RWPE2 (cell line): ENCODE measurements at regions not wholly inside any gene's neighbourhood (a gene's known extent, or its start where the extent isn't known, plus 50 kb on each side); places are given as distances from the start of the nearest gene placed in this dataset.

ENCODE experiments used
- ATAC-seq: fragments of 200-7000 bp; cut with Tn5 transposase; 3 replicates; pipeline ENCODE4 v1.9.1; 2021; ENCODE audit warnings: low read depth
- DNase-seq: peaks from one replicate; pipeline ENCODE4 v3.0.0-alpha.2; 2020; ENCODE audit warnings: low spot score
- H3K27ac ChIP-seq: fragments of 450-650 bp; 2 replicates; pipeline ENCODE4 v1.5.1; 2017; ENCODE audit warnings: mild to moderate bottlenecking; ENCODE audit not compliant: poor library complexity, severe bottlenecking
- H3K27me3 ChIP-seq: fragments of 250-450 bp; sonication (Bioruptor Pico); 2 replicates; pipeline ENCODE4 v1.5.1; 2021; ENCODE audit warnings: mild to moderate bottlenecking, moderate library complexity; ENCODE audit not compliant: insufficient read depth, poor library complexity, severe bottlenecking
- H3K36me3 ChIP-seq: fragments of 250-450 bp; sonication (Bioruptor Pico); 2 replicates; pipeline ENCODE4 v1.5.1; 2020; ENCODE audit warnings: low read depth, mild to moderate bottlenecking, moderate library complexity
- H3K4me1 ChIP-seq: fragments of 250-450 bp; sonication (Bioruptor Pico); 2 replicates; pipeline ENCODE4 v1.5.1; 2021; ENCODE audit warnings: mild to moderate bottlenecking, moderate library complexity; ENCODE audit not compliant: insufficient read depth, poor library complexity, severe bottlenecking
- H3K4me3 ChIP-seq: fragments of 250-450 bp; sonication (Bioruptor Pico); 2 replicates; pipeline ENCODE4 v1.5.1; 2021; ENCODE audit warnings: mild to moderate bottlenecking, moderate library complexity; ENCODE audit not compliant: severe bottlenecking
- H3K9me3 ChIP-seq: fragments of 250-450 bp; sonication (Bioruptor Pico); 2 replicates; pipeline ENCODE4 v1.5.1; 2021; ENCODE audit warnings: mild to moderate bottlenecking, moderate library complexity; ENCODE audit not compliant: severe bottlenecking
- CTCF ChIP-seq: fragments of 450-650 bp; IDR thresholded peaks from one replicate; pipeline ENCODE4 v1.5.1; 2017; ENCODE audit warnings: mild to moderate bottlenecking, moderate library complexity; ENCODE audit not compliant: poor library complexity, severe bottlenecking

- ATAC-seq (no peak), DNase-seq (no peak)
- no peaks in the 10 kb centered on the region for H3K36me3 ChIP-seq
- no peaks in the 10 kb centered on the region for H3K9me3 ChIP-seq
- H3K4me3 ChIP-seq = no peak overlapping the region
- peaks cover 19% of the 10 kb centered on the region for H3K27me3 ChIP-seq
- no peaks in the 10 kb centered on the region for H3K4me1 ChIP-seq
- no peak overlapping the region for H3K27ac ChIP-seq
- no peak for TF ChIP-seq CTCF
These were observed 102.1 kb downstream of the CPZ start for GRCh38 chr4:8694651-8695151.

- no peak for TF ChIP-seq CTCF
- H3K4me3 ChIP-seq = no peak overlapping the region
- ATAC-seq (no peak), DNase-seq (no peak)
- H3K9me3 ChIP-seq = no peaks in the 10 kb centered on the region
- H3K36me3 ChIP-seq = no peaks in the 10 kb centered on the region
- no peak overlapping the region for H3K27ac ChIP-seq
- no peaks in the 10 kb centered on the region for H3K4me1 ChIP-seq
- peaks cover 21% of the 10 kb centered on the region for H3K27me3 ChIP-seq
These were observed 101.7 kb downstream of the CPZ start for GRCh38 chr4:8694226-8694625.

DNA sequence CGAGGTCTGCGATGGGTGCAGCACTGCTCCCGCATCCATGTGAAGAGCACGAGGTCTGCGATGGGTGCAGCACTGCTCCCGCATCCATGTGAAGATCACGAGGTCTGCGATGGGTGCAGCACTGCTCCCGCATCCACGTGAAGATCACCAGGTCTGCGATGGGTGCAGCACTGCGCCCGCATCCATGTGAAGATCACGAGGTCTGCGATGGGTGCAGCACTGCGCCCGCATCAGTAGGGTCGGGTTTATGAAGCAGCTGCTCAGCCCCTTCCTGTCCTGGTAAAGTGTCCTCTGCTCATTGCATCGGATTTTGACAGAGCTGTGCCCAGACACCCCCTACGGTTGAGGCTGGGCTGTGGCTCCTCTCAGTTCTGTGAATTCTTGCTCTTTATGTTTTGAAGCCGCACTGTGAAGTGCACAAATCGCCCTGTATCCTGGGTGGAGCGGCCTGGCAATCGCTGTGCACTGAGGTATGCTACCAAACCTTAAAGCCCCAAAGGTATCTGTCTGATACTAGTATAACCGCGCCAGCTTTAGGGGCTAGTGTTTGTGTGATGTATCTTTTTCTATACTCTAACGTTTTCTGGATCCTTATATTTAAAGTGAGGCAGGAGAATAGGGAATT, 98.7 kb downstream of the CPZ start:
- H3K4me3 ChIP-seq = no peak overlapping the region
- H3K36me3 ChIP-seq = no peaks in the 10 kb centered on the region
- peaks cover 26% of the 10 kb centered on the region for H3K27me3 ChIP-seq
- DNase-seq = no peak
- H3K9me3 ChIP-seq = no peaks in the 10 kb centered on the region
- no peaks in the 10 kb centered on the region for H3K4me1 ChIP-seq
- no peak for ATAC-seq
- no peak for TF ChIP-seq CTCF
- H3K27ac ChIP-seq = no peak overlapping the region

DNA sequence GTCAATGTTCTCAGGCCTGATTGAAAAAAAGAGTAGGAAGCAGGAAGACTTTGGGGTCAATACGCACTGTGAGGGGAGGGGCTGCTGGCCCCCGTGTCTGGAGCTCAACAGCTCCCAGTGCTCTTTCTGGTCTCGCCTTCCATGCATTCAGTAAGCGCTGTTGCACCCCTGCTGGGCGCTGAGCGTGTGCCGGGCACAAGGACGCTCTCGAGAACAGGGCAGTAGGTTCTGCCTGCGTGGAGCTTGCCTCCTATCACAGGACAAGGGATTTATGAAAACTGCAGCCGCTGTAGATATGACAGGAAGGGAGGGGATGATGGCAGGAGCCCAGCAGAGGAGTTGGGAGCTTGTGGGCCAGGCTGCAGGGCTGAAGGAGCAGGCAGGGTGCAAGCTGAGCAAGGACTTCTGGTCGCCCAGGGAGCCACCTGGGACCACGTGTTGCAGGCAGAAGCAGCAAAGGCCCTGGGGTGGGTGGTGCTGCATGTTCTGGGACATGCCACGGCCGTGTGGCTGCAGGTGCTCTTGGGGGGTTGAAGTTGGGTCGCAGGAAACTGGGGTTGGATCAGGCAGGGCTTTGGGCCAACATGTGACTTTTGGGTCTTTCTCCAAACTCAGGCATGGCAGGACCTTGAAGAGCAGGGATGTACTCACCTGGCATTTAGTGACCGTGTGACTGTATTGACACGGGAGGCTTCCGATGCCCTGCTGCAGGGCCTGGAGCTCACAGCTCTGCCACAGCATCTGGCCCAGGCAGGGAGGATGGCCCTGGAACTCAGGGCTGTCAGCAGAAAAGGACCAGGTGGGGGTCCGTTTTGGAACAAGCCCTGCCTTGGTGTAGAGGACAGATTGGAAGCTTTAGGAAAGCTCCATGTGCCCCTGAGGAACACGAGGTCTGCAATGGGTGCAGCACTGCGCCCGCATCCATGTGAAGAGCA, 97.9 kb downstream of the CPZ start:
- no peak overlapping the region for H3K27ac ChIP-seq
- H3K4me3 ChIP-seq = no peak overlapping the region
- no peaks in the 10 kb centered on the region for H3K36me3 ChIP-seq
- H3K4me1 ChIP-seq = no peaks in the 10 kb centered on the region
- DNase-seq = no peak
- ATAC-seq = no peak
- no peak for TF ChIP-seq CTCF
- H3K27me3 ChIP-seq = peaks cover 26% of the 10 kb centered on the region
- H3K9me3 ChIP-seq = no peaks in the 10 kb centered on the region

GRCh38 chr4:8689741-8690140, 97.2 kb downstream of the CPZ start:
- no peaks in the 10 kb centered on the region for H3K36me3 ChIP-seq
- H3K4me3 ChIP-seq = no peak overlapping the region
- no peak for TF ChIP-seq CTCF
- H3K27me3 ChIP-seq = peaks cover 25% of the 10 kb centered on the region
- H3K9me3 ChIP-seq = no peaks in the 10 kb centered on the region
- ATAC-seq = no peak
- H3K27ac ChIP-seq = no peak overlapping the region
- no peaks in the 10 kb centered on the region for H3K4me1 ChIP-seq
- DNase-seq = no peak
